ENCODE measurements at regions not wholly inside any gene's neighbourhood (a gene's known extent, or its start where the extent isn't known, plus 50 kb on each side); places are given as distances from the start of the nearest gene placed in this dataset.

DNA sequence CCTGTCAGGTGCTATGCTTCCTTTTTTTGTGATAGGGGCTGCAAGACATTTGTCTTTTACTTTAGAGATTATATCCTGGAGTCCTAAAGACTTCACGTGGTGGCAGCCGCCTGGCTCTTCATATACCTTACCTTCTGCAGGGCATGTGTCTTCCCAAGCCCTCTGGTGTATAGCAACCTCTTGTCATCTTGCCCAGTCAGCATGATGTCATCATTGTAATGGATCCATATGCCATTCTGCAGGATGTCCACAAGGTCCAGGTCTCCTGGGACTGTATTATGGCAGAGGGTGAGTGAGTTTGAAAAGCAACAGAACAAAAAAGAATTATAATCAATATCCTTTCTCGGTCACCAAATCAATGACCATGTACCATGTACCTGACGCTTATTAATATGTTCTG lies 82.2 kb upstream of the SCOC start:
- intact Hi-C loops (cut with micrococcal nuclease; ENCODE audit: unreplicated experiment), result no loop called here
- no peak for ATAC-seq

DNA sequence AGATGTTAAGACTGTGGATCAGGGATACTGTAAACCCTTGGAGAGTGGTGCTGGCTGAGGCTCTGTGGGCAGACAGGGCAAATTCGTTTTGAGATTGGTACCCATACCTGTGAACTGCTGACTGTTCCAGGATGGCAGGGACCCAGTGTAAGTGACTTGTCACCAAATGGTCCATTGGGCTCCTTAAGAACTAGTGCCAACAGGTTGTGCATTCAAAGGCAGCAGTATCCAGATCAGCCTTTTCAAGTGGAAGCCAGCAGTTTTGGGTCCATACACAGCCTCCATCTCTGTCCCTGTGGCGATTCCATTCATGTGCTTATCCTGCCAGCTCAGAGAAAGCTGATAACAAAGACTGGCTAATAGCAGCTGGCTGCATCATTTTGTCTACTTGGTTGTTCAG lies 84.0 kb upstream of the SCOC start:
- Histone ChIP-seq H3K9me3 (ENCODE audit: control insufficient read depth, insufficient read depth, low read depth, low read length) (no peaks in the 10 kb centered on the region), H3K27ac (ENCODE audit: low read length) (no peak overlapping the region), H3K27me3 (ENCODE audit: control insufficient read depth, insufficient read depth, low read length) (no peaks in the 10 kb centered on the region), H3K36me3 (ENCODE audit: control insufficient read depth, insufficient read depth, low read length) (no peaks in the 10 kb centered on the region), H3K4me3 (ENCODE audit: low read depth in 2 of 2, low read length in 2 of 2) (no peak overlapping the region), H3K4me1 (ENCODE audit: control insufficient read depth, insufficient read depth, low read length) (no peaks in the 10 kb centered on the region)
- TF ChIP-seq TCF7L2 (IDR thresholded peaks at IDR 0.05; ENCODE audit: low read depth, low read length) (no peak), SIN3A (IDR thresholded peaks at IDR 0.05; ENCODE audit: borderline replicate concordance, insufficient read depth, low read depth, low read length) (no peak)
- TF ChIP-seq, protein P1, sequence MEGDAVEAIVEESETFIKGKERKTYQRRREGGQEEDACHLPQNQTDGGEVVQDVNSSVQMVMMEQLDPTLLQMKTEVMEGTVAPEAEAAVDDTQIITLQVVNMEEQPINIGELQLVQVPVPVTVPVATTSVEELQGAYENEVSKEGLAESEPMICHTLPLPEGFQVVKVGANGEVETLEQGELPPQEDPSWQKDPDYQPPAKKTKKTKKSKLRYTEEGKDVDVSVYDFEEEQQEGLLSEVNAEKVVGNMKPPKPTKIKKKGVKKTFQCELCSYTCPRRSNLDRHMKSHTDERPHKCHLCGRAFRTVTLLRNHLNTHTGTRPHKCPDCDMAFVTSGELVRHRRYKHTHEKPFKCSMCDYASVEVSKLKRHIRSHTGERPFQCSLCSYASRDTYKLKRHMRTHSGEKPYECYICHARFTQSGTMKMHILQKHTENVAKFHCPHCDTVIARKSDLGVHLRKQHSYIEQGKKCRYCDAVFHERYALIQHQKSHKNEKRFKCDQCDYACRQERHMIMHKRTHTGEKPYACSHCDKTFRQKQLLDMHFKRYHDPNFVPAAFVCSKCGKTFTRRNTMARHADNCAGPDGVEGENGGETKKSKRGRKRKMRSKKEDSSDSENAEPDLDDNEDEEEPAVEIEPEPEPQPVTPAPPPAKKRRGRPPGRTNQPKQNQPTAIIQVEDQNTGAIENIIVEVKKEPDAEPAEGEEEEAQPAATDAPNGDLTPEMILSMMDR (IDR thresholded peaks at IDR 0.05), result no peak
- intact Hi-C loops (cut with micrococcal nuclease; ENCODE audit: unreplicated experiment) (no loop called here), in situ Hi-C loops (cut with HindIII; ENCODE audit: low pct_unique_long_range_greater_than_20kb, low sequenced_read_pairs) (no loop called here)
- DNase-seq (ENCODE audit: low read depth, low spot score), result no peak
- ChIA-PET CTCF (no interaction called here), POLR2A (no interaction called here)
- no peak for ATAC-seq
- no TSS peak for BruUV-seq (replicated peaks)

More for the DNA sequence above, 82.2 kb upstream of the SCOC start:
- H3K4me1 ChIP-seq (ENCODE audit: control insufficient read depth, insufficient read depth, low read length), result 0 out of 2 replicates have a peak, but pooled peaks cover under 1% of the 10 kb centered on the region
- H3K27ac ChIP-seq (ENCODE audit: low read length), result no peak overlapping the region
- no peak for TF ChIP-seq TCF7L2 (IDR thresholded peaks at IDR 0.05; ENCODE audit: low read depth, low read length)
- no peak for TF ChIP-seq POLR2AphosphoS5 (IDR thresholded peaks at IDR 0.05; ENCODE audit: low read depth, low read length)
- TF ChIP-seq, protein P1 (IDR thresholded peaks at IDR 0.05), result no peak
- BruUV-seq (replicated peaks), result no TSS peak
- no peaks in the 10 kb centered on the region for H3K9me3 ChIP-seq (ENCODE audit: control insufficient read depth, insufficient read depth, low read depth, low read length)
- no peak overlapping the region for H3K4me3 ChIP-seq (ENCODE audit: low read depth in 2 of 2, low read length in 2 of 2)
- ChIA-PET CTCF (no interaction called here), POLR2A (no interaction called here)
- in situ Hi-C loops (cut with HindIII; ENCODE audit: low pct_unique_long_range_greater_than_20kb, low sequenced_read_pairs), result no loop called here
- H3K27me3 ChIP-seq (ENCODE audit: control insufficient read depth, insufficient read depth, low read length), result no peaks in the 10 kb centered on the region
- DNase-seq (ENCODE audit: low read depth, low spot score), result no peak
- no peaks in the 10 kb centered on the region for H3K36me3 ChIP-seq (ENCODE audit: control insufficient read depth, insufficient read depth, low read length)

DNA sequence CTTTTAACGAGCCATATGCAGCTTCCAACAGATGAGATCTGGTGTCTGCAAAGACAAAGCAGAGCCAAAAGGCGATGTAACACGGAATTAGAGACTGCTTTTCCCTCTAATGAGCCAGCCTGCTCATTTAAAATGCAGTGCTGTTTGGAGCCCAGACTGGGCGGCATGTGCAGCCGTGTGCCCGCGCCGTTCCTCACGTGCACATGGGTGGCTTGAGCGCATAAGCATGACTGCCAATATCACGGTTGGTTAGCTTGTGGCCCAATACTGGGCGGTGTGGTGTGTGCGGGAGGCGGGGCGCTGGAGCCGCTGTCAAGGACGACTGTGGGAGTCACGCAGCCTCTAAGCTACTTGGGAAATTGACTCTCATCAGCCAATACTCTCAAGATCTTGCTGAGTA lies 87.0 kb upstream of the SCOC start:
- ChIA-PET CTCF (no interaction called here), POLR2A (no interaction called here)
- Histone ChIP-seq H3K4me3 (ENCODE audit: low read depth in 2 of 2, low read length in 2 of 2) (no peak overlapping the region), H3K36me3 (ENCODE audit: control insufficient read depth, insufficient read depth, low read length) (no peaks in the 10 kb centered on the region), H3K27ac (ENCODE audit: low read length) (no peak overlapping the region), H3K27me3 (ENCODE audit: control insufficient read depth, insufficient read depth, low read length) (no peaks in the 10 kb centered on the region; the same call in 1 of the 2 replicates), H3K4me1 (ENCODE audit: control insufficient read depth, insufficient read depth, low read length) (no peaks in the 10 kb centered on the region), H3K9me3 (ENCODE audit: control insufficient read depth, insufficient read depth, low read depth, low read length) (no peaks in the 10 kb centered on the region)
- DNase-seq (ENCODE audit: low read depth, low spot score) (no peak), ATAC-seq (no peak)
- no TSS peak for BruUV-seq (replicated peaks)
- in situ Hi-C loops (cut with HindIII; ENCODE audit: low pct_unique_long_range_greater_than_20kb, low sequenced_read_pairs), result no loop called here
- TF ChIP-seq, protein P1 (IDR thresholded peaks at IDR 0.05), result no peak
- TF ChIP-seq POLR2AphosphoS5 (IDR thresholded peaks at IDR 0.05; ENCODE audit: low read depth, low read length) (no peak), SIN3A (IDR thresholded peaks at IDR 0.05; ENCODE audit: borderline replicate concordance, insufficient read depth, low read depth, low read length) (no peak), TCF7L2 (IDR thresholded peaks at IDR 0.05; ENCODE audit: low read depth, low read length) (no peak)
- TF ChIP-seq, protein P2, sequence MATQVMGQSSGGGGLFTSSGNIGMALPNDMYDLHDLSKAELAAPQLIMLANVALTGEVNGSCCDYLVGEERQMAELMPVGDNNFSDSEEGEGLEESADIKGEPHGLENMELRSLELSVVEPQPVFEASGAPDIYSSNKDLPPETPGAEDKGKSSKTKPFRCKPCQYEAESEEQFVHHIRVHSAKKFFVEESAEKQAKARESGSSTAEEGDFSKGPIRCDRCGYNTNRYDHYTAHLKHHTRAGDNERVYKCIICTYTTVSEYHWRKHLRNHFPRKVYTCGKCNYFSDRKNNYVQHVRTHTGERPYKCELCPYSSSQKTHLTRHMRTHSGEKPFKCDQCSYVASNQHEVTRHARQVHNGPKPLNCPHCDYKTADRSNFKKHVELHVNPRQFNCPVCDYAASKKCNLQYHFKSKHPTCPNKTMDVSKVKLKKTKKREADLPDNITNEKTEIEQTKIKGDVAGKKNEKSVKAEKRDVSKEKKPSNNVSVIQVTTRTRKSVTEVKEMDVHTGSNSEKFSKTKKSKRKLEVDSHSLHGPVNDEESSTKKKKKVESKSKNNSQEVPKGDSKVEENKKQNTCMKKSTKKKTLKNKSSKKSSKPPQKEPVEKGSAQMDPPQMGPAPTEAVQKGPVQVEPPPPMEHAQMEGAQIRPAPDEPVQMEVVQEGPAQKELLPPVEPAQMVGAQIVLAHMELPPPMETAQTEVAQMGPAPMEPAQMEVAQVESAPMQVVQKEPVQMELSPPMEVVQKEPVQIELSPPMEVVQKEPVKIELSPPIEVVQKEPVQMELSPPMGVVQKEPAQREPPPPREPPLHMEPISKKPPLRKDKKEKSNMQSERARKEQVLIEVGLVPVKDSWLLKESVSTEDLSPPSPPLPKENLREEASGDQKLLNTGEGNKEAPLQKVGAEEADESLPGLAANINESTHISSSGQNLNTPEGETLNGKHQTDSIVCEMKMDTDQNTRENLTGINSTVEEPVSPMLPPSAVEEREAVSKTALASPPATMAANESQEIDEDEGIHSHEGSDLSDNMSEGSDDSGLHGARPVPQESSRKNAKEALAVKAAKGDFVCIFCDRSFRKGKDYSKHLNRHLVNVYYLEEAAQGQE (IDR thresholded peaks at IDR 0.05; ENCODE audit: insufficient read depth in 1 of 2, low read depth in 2 of 2, low read length in 1 of 2), result no peak
- intact Hi-C loops (cut with micrococcal nuclease; ENCODE audit: unreplicated experiment), result no loop called here
